Neural progenitor cell (in vitro differentiated cells): ENCODE measurements at regions not wholly inside any gene's neighbourhood (a gene's known extent, or its start where the extent isn't known, plus 50 kb on each side); places are given as distances from the start of the nearest gene placed in this dataset.

Experiments used
- DNase-seq: peaks from one replicate; pipeline ENCODE4 v3.0.0-alpha.2; 2016; ENCODE audit warnings: low spot score
- H2AFZ ChIP-seq: fragments of 200-600 bp; sonication (generic); replicated peaks from 2 replicates; pipeline ENCODE4 v1.6.1; 2016; ENCODE audit warnings: antibody characterized with exemption
- H3F3A ChIP-seq: fragments of 200-600 bp; sonication (generic); 2 replicates; pipeline ENCODE4 v1.6.1; 2016; ENCODE audit warnings: antibody characterized with exemption, low read depth
- H3K27ac ChIP-seq: fragments of 200-600 bp; sonication (generic); 2 replicates; pipeline ENCODE4 v1.5.1; 2016; ENCODE audit warnings: mild to moderate bottlenecking
- H3K27me3 ChIP-seq: fragments of 200-600 bp; sonication (generic); 2 replicates; pipeline ENCODE4 v1.6.1; 2016; ENCODE audit warnings: mild to moderate bottlenecking, moderate library complexity
- H3K36me3 ChIP-seq: fragments of 200-600 bp; sonication (generic); 2 replicates; pipeline ENCODE4 v1.5.1; 2016
- H3K4me1 ChIP-seq: fragments of 200-600 bp; sonication (generic); 2 replicates; pipeline ENCODE4 v1.6.1; 2016; ENCODE audit warnings: mixed run types
- H3K4me2 ChIP-seq: fragments of 200-600 bp; sonication (generic); 2 replicates; pipeline ENCODE4 v1.6.1; 2016
- H3K4me3 ChIP-seq: fragments of 200-600 bp; sonication (generic); 2 replicates; pipeline ENCODE4 v1.5.1; 2016
- H3K79me2 ChIP-seq: fragments of 200-600 bp; sonication (generic); 2 replicates; pipeline ENCODE4 v1.6.1; 2016; ENCODE audit warnings: low read depth
- H3K9ac ChIP-seq: fragments of 200-600 bp; sonication (generic); 2 replicates; pipeline ENCODE4 v1.6.1; 2016
- H3K9me3 ChIP-seq: fragments of 200-600 bp; sonication (generic); 2 replicates; pipeline ENCODE4 v1.5.1; 2016; ENCODE audit warnings: low read depth
- H4K20me1 ChIP-seq: fragments of 200-600 bp; sonication (generic); 2 replicates; pipeline ENCODE4 v1.6.1; 2016; ENCODE audit warnings: low read depth
- H3K27ac Mint-ChIP-seq: 3 replicates; pipeline ENCODE4 v1.8.0; 2021; ENCODE audit warnings: mixed read lengths
- H3K27me3 Mint-ChIP-seq: 2 replicates; pipeline ENCODE4 v1.8.0; 2022; ENCODE audit warnings: low read depth, mild to moderate bottlenecking, inconsistent platforms, moderate library complexity, mixed read lengths; ENCODE audit not compliant: insufficient read depth
- H3K36me3 Mint-ChIP-seq: 3 replicates; pipeline ENCODE4 v1.8.0; 2021; ENCODE audit warnings: mixed read lengths
- H3K4me1 Mint-ChIP-seq: 3 replicates; pipeline ENCODE4 v1.8.0; 2021; ENCODE audit warnings: mixed read lengths
- H3K4me3 Mint-ChIP-seq: 3 replicates; pipeline ENCODE4 v1.8.0; 2021; ENCODE audit warnings: mild to moderate bottlenecking, moderate library complexity, mixed read lengths
- H3K9me3 Mint-ChIP-seq: 3 replicates; pipeline ENCODE4 v1.8.0; 2020; ENCODE audit warnings: mixed read lengths
- CTCF ChIP-seq: fragments of 200-600 bp; sonication (generic); IDR thresholded peaks from 2 replicates; pipeline ENCODE4 v1.5.1; 2017; ENCODE audit warnings: antibody characterized with exemption, mild to moderate bottlenecking
- EZH2 ChIP-seq: fragments of 200-600 bp; sonication (generic); IDR thresholded peaks from 2 replicates; pipeline ENCODE4 v1.6.1; 2017; ENCODE audit warnings: antibody characterized with exemption, mild to moderate bottlenecking, moderate library complexity
- EZH2phosphoT487 ChIP-seq: fragments of 200-600 bp; sonication (generic); IDR thresholded peaks from 2 replicates; pipeline ENCODE4 v1.6.1; 2017; ENCODE audit warnings: antibody characterized with exemption

- DNase-seq = no peak
- no peaks in the 10 kb centered on the region for H3K9me3 Mint-ChIP-seq
These were observed 933.6 kb upstream of the ZWINT start for GRCh38 chr10:57294698-57295097.

GRCh38 chr10:57288754-57289153 is 927.7 kb upstream of the ZWINT start:
- Mint-ChIP-seq H3K4me3 (no peak overlapping the region), H3K9me3 (no peaks in the 10 kb centered on the region), H3K27ac (no peak overlapping the region), H3K36me3 (no peaks in the 10 kb centered on the region), H3K4me1 (no peaks in the 10 kb centered on the region), H3K27me3 (no peaks in the 10 kb centered on the region)
- TF ChIP-seq EZH2 = no peak
- TF ChIP-seq EZH2phosphoT487 = no peak
- no peak for TF ChIP-seq CTCF
- Histone ChIP-seq H3K9ac (no peak overlapping the region), H3K36me3 (no peaks in the 10 kb centered on the region), H3K4me1 (peaks cover 11% of the 10 kb centered on the region), H3F3A (no peaks in the 10 kb centered on the region), H2AFZ (no peak overlapping the region), H3K27ac (no peak overlapping the region), H3K27me3 (no peaks in the 10 kb centered on the region), H3K4me2 (no peak overlapping the region), H3K79me2 (no peaks in the 10 kb centered on the region), H3K9me3 (peaks cover 5% of the 10 kb centered on the region), H4K20me1 (no peaks in the 10 kb centered on the region), H3K4me3 (no peak overlapping the region)
- DNase-seq = no peak

More at GRCh38 chr10:57294698-57295097, 933.6 kb upstream of the ZWINT start:
- TF ChIP-seq CTCF = no peak
- no peak for TF ChIP-seq EZH2
- no peak for TF ChIP-seq EZH2phosphoT487
- no peak overlapping the region for H2AFZ ChIP-seq
- no peaks in the 10 kb centered on the region for H3K36me3 Mint-ChIP-seq
- no peaks in the 10 kb centered on the region for H3K27me3 ChIP-seq
- H3K4me3 Mint-ChIP-seq = no peak overlapping the region
- H3K4me2 ChIP-seq = no peak overlapping the region
- no peaks in the 10 kb centered on the region for H3K9me3 ChIP-seq
- no peak overlapping the region for H3K27ac ChIP-seq
- peaks cover 9% of the 10 kb centered on the region for H3K4me1 ChIP-seq
- no peak overlapping the region for H3K27ac Mint-ChIP-seq
- no peaks in the 10 kb centered on the region for H3K79me2 ChIP-seq
- H3K9ac ChIP-seq = no peak overlapping the region
- no peak overlapping the region for H3K4me3 ChIP-seq
- H3K4me1 Mint-ChIP-seq = no peaks in the 10 kb centered on the region
- no peaks in the 10 kb centered on the region for H3F3A ChIP-seq
- peaks cover 7% of the 10 kb centered on the region for H3K36me3 ChIP-seq
- H4K20me1 ChIP-seq = no peaks in the 10 kb centered on the region
- no peaks in the 10 kb centered on the region for H3K27me3 Mint-ChIP-seq

GRCh38 chr10:57262892-57263291 is 901.8 kb upstream of the ZWINT start:
- Histone ChIP-seq H3F3A (no peaks in the 10 kb centered on the region), H3K4me1 (no peaks in the 10 kb centered on the region), H3K9me3 (no peaks in the 10 kb centered on the region), H3K4me2 (no peak overlapping the region), H2AFZ (no peak overlapping the region), H3K4me3 (no peak overlapping the region), H3K9ac (no peak overlapping the region), H3K36me3 (no peaks in the 10 kb centered on the region), H3K79me2 (no peaks in the 10 kb centered on the region), H4K20me1 (no peaks in the 10 kb centered on the region), H3K27me3 (no peaks in the 10 kb centered on the region), H3K27ac (no peak overlapping the region)
- Mint-ChIP-seq H3K36me3 (no peaks in the 10 kb centered on the region), H3K9me3 (no peaks in the 10 kb centered on the region), H3K27me3 (no peaks in the 10 kb centered on the region), H3K4me3 (no peak overlapping the region), H3K4me1 (peaks cover 6% of the 10 kb centered on the region), H3K27ac (no peak overlapping the region)
- DNase-seq = peak; percentile 1
- TF ChIP-seq EZH2phosphoT487 = no peak
- no peak for TF ChIP-seq EZH2
- no peak for TF ChIP-seq CTCF
